Upper lobe of left lung (tissue), 4 donors: ENCODE measurements at regions not wholly inside any gene's neighbourhood (a gene's known extent, or its start where the extent isn't known, plus 50 kb on each side); places are given as distances from the start of the nearest gene placed in this dataset.

Source experiments
- POLR2A ChIP-seq, 4 donors: fragments of 450-650 bp; IDR thresholded peaks; one replicate each; pipeline ENCODE4 v1.5.1; 2016 to 2017; ENCODE audit warnings: antibody characterized with exemption in 4 of 4, mild to moderate bottlenecking in 2 of 4
- TF ChIP-seq, protein P1 (sequence below), 6 experiments: fragments of 450-650 bp in 4 of 6; fragments of 200-600 bp in 2 of 6; sonication (generic) in 2 of 6; IDR thresholded peaks; one replicate each; pipeline ENCODE4 v1.5.1; 2016 to 2019; ENCODE audit warnings: antibody characterized with exemption in 6 of 6

DNA sequence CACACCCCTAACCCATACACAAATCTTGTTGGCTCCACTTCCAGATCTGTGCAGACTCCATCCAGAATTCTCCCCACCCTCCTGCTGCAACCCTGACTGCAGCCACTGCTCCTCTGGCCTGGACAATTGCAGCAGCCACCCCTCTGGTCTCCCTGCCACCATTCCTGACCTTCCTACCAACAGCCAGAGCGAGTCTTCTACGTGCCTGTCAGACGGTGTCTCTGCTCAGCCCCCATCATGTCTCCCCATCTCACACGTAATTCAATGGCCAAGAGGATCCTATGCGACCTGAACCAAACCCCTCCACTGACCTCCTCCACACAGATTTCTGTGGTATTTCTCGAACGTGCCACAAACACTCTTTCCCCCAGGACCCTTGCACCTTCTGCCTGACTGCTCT is 103.3 kb downstream of the TPRA1 start:
- TF ChIP-seq, protein P1, sequence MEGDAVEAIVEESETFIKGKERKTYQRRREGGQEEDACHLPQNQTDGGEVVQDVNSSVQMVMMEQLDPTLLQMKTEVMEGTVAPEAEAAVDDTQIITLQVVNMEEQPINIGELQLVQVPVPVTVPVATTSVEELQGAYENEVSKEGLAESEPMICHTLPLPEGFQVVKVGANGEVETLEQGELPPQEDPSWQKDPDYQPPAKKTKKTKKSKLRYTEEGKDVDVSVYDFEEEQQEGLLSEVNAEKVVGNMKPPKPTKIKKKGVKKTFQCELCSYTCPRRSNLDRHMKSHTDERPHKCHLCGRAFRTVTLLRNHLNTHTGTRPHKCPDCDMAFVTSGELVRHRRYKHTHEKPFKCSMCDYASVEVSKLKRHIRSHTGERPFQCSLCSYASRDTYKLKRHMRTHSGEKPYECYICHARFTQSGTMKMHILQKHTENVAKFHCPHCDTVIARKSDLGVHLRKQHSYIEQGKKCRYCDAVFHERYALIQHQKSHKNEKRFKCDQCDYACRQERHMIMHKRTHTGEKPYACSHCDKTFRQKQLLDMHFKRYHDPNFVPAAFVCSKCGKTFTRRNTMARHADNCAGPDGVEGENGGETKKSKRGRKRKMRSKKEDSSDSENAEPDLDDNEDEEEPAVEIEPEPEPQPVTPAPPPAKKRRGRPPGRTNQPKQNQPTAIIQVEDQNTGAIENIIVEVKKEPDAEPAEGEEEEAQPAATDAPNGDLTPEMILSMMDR (IDR thresholded peaks at IDR 0.05), result no peak
- TF ChIP-seq POLR2A (IDR thresholded peaks at IDR 0.05), result no peak
